ENCODE measurements at regions not wholly inside any gene's neighbourhood (a gene's known extent, or its start where the extent isn't known, plus 50 kb on each side); places are given as distances from the start of the nearest gene placed in this dataset.

- TF ChIP-seq CTCF (conservative IDR thresholded peaks at IDR 0.05; ENCODE audit: low read depth, low read length) (no peak), RFX5 (IDR thresholded peaks at IDR 0.05; ENCODE audit: low read depth, low read length) (no peak), RCOR1 (IDR thresholded peaks at IDR 0.05; ENCODE audit: insufficient replicate concordance, low read length) (no peak)
- TF ChIP-seq, protein P1, sequence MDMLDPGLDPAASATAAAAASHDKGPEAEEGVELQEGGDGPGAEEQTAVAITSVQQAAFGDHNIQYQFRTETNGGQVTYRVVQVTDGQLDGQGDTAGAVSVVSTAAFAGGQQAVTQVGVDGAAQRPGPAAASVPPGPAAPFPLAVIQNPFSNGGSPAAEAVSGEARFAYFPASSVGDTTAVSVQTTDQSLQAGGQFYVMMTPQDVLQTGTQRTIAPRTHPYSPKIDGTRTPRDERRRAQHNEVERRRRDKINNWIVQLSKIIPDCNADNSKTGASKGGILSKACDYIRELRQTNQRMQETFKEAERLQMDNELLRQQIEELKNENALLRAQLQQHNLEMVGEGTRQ (IDR thresholded peaks at IDR 0.05; ENCODE audit: low read depth, low read length), result no peak
Observed at GRCh38 chr11:81772166-81772565, 961.5 kb downstream of the FAM181B start.
